ENCODE measurements at regions not wholly inside any gene's neighbourhood (a gene's known extent, or its start where the extent isn't known, plus 50 kb on each side); places are given as distances from the start of the nearest gene placed in this dataset.

GRCh38 chr15:94844538-94845389 is 613.4 kb downstream of the MCTP2 start (continued):
- no peak for TF ChIP-seq CENPX (CRISPR knock-in tag; IDR thresholded peaks at IDR 0.05)
- no peak for TF ChIP-seq GPN1 (CRISPR knock-in tag; IDR thresholded peaks at IDR 0.05; ENCODE audit: borderline replicate concordance)
- no peak for TF ChIP-seq ZFP90 (CRISPR knock-in tag; IDR thresholded peaks at IDR 0.05; ENCODE audit: borderline replicate concordance)
- TF ChIP-seq CCAR2 (optimal IDR thresholded peaks at IDR 0.05; ENCODE audit: low read depth, low read length) = no peak
- TF ChIP-seq RBM39 (IDR thresholded peaks at IDR 0.05; ENCODE audit: low read depth, low read length, poor library complexity, severe bottlenecking) = peak; percentile 65
- no peak; the same call in 1 of the 2 replicates for TF ChIP-seq KAT8 (CRISPR knock-in tag; IDR thresholded peaks at IDR 0.05)
- peak; percentile 43; the same call in 1 of the 2 replicates for TF ChIP-seq MIXL1 (CRISPR knock-in tag; IDR thresholded peaks at IDR 0.05)
- TF ChIP-seq SP1 (IDR thresholded peaks at IDR 0.05) = no peak
- no peak for TF ChIP-seq SP1 (CRISPR knock-in tag; IDR thresholded peaks at IDR 0.05)
- no peak for TF ChIP-seq ZNF484 (CRISPR knock-in tag; IDR thresholded peaks at IDR 0.05; ENCODE audit: borderline replicate concordance, low read depth)
- peak; percentile 14; the same call in 1 of the 2 replicates for TF ChIP-seq ZNF263 (CRISPR knock-in tag; IDR thresholded peaks at IDR 0.05)
- no peak for TF ChIP-seq SMC3 (IDR thresholded peaks at IDR 0.05; ENCODE audit: low read length)
- no peak for TF ChIP-seq ZNF644 (CRISPR knock-in tag; IDR thresholded peaks at IDR 0.05; ENCODE audit: low read depth)
- TF ChIP-seq MXD4 (CRISPR knock-in tag; IDR thresholded peaks at IDR 0.05) = no peak
- TF ChIP-seq KLF13 (CRISPR knock-in tag; IDR thresholded peaks at IDR 0.05) = no peak
- no peak for TF ChIP-seq ISX (CRISPR knock-in tag; conservative IDR thresholded peaks at IDR 0.05)
- TF ChIP-seq, protein P1, sequence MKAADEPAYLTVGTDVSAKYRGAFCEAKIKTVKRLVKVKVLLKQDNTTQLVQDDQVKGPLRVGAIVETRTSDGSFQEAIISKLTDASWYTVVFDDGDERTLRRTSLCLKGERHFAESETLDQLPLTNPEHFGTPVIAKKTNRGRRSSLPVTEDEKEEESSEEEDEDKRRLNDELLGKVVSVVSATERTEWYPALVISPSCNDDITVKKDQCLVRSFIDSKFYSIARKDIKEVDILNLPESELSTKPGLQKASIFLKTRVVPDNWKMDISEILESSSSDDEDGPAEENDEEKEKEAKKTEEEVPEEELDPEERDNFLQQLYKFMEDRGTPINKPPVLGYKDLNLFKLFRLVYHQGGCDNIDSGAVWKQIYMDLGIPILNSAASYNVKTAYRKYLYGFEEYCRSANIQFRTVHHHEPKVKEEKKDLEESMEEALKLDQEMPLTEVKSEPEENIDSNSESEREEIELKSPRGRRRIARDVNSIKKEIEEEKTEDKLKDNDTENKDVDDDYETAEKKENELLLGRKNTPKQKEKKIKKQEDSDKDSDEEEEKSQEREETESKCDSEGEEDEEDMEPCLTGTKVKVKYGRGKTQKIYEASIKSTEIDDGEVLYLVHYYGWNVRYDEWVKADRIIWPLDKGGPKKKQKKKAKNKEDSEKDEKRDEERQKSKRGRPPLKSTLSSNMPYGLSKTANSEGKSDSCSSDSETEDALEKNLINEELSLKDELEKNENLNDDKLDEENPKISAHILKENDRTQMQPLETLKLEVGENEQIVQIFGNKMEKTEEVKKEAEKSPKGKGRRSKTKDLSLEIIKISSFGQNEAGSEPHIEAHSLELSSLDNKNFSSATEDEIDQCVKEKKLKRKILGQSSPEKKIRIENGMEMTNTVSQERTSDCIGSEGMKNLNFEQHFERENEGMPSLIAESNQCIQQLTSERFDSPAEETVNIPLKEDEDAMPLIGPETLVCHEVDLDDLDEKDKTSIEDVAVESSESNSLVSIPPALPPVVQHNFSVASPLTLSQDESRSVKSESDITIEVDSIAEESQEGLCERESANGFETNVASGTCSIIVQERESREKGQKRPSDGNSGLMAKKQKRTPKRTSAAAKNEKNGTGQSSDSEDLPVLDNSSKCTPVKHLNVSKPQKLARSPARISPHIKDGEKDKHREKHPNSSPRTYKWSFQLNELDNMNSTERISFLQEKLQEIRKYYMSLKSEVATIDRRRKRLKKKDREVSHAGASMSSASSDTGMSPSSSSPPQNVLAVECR (CRISPR knock-in tag; IDR thresholded peaks at IDR 0.05; ENCODE audit: borderline replicate concordance) = no peak
- TF ChIP-seq HNRNPK (IDR thresholded peaks at IDR 0.05; ENCODE audit: low read depth, low read length, poor library complexity, severe bottlenecking) = no peak
- TF ChIP-seq MED8 (CRISPR knock-in tag; IDR thresholded peaks at IDR 0.05; ENCODE audit: insufficient replicate concordance) = peak; percentile 58
- TF ChIP-seq TCF12 (IDR thresholded peaks at IDR 0.05) = no peak
- TF ChIP-seq TCF12 (CRISPR knock-in tag; IDR thresholded peaks at IDR 0.05) = no peak; the same call in 1 of the 2 replicates
- TF ChIP-seq RAD51 (IDR thresholded peaks at IDR 0.05; ENCODE audit: borderline replicate concordance) = no peak
- no peak for TF ChIP-seq ZNF616 (CRISPR knock-in tag; IDR thresholded peaks at IDR 0.05; ENCODE audit: low read depth)
- peak; percentile 59; the same call in 1 of the 2 replicates for TF ChIP-seq NFKB2 (CRISPR knock-in tag; IDR thresholded peaks at IDR 0.05; ENCODE audit: borderline replicate concordance)
- no peak for TF ChIP-seq THAP9 (CRISPR knock-in tag; IDR thresholded peaks at IDR 0.05; ENCODE audit: borderline replicate concordance)
